Lower lobe of right lung (tissue), 2 donors: ENCODE measurements at regions not wholly inside any gene's neighbourhood (a gene's known extent, or its start where the extent isn't known, plus 50 kb on each side); places are given as distances from the start of the nearest gene placed in this dataset.

Experiments used
- ATAC-seq, 2 donors: fragments of 200-7000 bp; cut with Tn5 transposase; one replicate each; pipeline ENCODE4 v1.9.1; 2020 to 2022; ENCODE audit warnings: mild to moderate bottlenecking in 2 of 2, moderate library complexity in 2 of 2
- DNase-seq: peaks from one replicate; pipeline ENCODE4 v3.0.0-alpha.2; 2020
- H3K27ac ChIP-seq: fragments of 200-600 bp; one replicate; pipeline ENCODE4 v1.8.0; 2022
- H3K27me3 ChIP-seq: fragments of 200-600 bp; one replicate; pipeline ENCODE4 v1.8.0; 2022; ENCODE audit warnings: low read depth
- H3K36me3 ChIP-seq: fragments of 200-600 bp; one replicate; pipeline ENCODE4 v1.8.0; 2022; ENCODE audit warnings: mild to moderate bottlenecking
- H3K4me1 ChIP-seq: fragments of 200-600 bp; one replicate; pipeline ENCODE4 v1.8.0; 2022
- H3K4me3 ChIP-seq: fragments of 200-600 bp; one replicate; pipeline ENCODE4 v1.8.0; 2022; ENCODE audit warnings: mild to moderate bottlenecking
- H3K9me3 ChIP-seq: fragments of 200-600 bp; one replicate; pipeline ENCODE4 v1.8.0; 2022
- CTCF ChIP-seq: fragments of 200-600 bp; IDR thresholded peaks from one replicate; pipeline ENCODE4 v1.8.0; 2022; ENCODE audit warnings: antibody characterized with exemption, mild to moderate bottlenecking
- intact Hi-C: fragments of 100-400 bp; cut with DNase I; formaldehyde crosslinking; loops from one replicate; pipeline ENCODE4 v1.11.0; 2022
- donor health status: DM: no; HTN: yes; CAD: no; lungs with severe emphysema.

GRCh38 chr14:59060841-59061240, 127.6 kb upstream of the DAAM1 start:
- no peak for DNase-seq
- no peak overlapping the region for H3K4me3 ChIP-seq
- intact Hi-C loops = no loop called here
- H3K27me3 ChIP-seq = no peaks in the 10 kb centered on the region
- no peaks in the 10 kb centered on the region for H3K4me1 ChIP-seq
- no peaks in the 10 kb centered on the region for H3K36me3 ChIP-seq
- peak in 1 of 2 donors; percentile 27 for ATAC-seq
- H3K9me3 ChIP-seq = peaks cover 4% of the 10 kb centered on the region
- no peak overlapping the region for H3K27ac ChIP-seq
- no peak for TF ChIP-seq CTCF

GRCh38 chr14:59061292-59061691, 127.2 kb upstream of the DAAM1 start:
- Histone ChIP-seq H3K4me1 (no peaks in the 10 kb centered on the region), H3K27ac (no peak overlapping the region), H3K4me3 (no peak overlapping the region), H3K27me3 (no peaks in the 10 kb centered on the region), H3K9me3 (peaks cover 4% of the 10 kb centered on the region), H3K36me3 (no peaks in the 10 kb centered on the region)
- DNase-seq (no peak), ATAC-seq (no peak)
- TF ChIP-seq CTCF = no peak
- intact Hi-C loops = no loop called here

- Histone ChIP-seq H3K36me3 (no peaks in the 10 kb centered on the region), H3K4me3 (no peak overlapping the region), H3K9me3 (peaks cover 4% of the 10 kb centered on the region), H3K4me1 (no peaks in the 10 kb centered on the region), H3K27ac (no peak overlapping the region), H3K27me3 (no peaks in the 10 kb centered on the region)
- DNase-seq (no peak), ATAC-seq (no peak)
- intact Hi-C loops = no loop called here
- no peak for TF ChIP-seq CTCF
Measured at GRCh38 chr14:59063259-59063658, 125.2 kb upstream of the DAAM1 start.

GRCh38 chr14:59067127-59067894, 121.2 kb upstream of the DAAM1 start:
- TF ChIP-seq CTCF = no peak
- intact Hi-C loops = no loop called here
- Histone ChIP-seq H3K36me3 (no peaks in the 10 kb centered on the region), H3K4me3 (no peak overlapping the region), H3K27ac (no peak overlapping the region), H3K27me3 (no peaks in the 10 kb centered on the region), H3K9me3 (peaks cover 4% of the 10 kb centered on the region), H3K4me1 (no peaks in the 10 kb centered on the region)
- DNase-seq (no peak), ATAC-seq (no peak)

GRCh38 chr14:59069163-59069854, 119.2 kb upstream of the DAAM1 start:
- Histone ChIP-seq H3K9me3 (no peaks in the 10 kb centered on the region), H3K27me3 (no peaks in the 10 kb centered on the region), H3K4me3 (no peak overlapping the region), H3K27ac (no peak overlapping the region), H3K36me3 (no peaks in the 10 kb centered on the region), H3K4me1 (no peaks in the 10 kb centered on the region)
- ATAC-seq = no peak
- intact Hi-C loops = no loop called here
- DNase-seq = no peak
- TF ChIP-seq CTCF = no peak
